Peyer's patch (tissue), 4 donors: ENCODE measurements at regions not wholly inside any gene's neighbourhood (a gene's known extent, or its start where the extent isn't known, plus 50 kb on each side); places are given as distances from the start of the nearest gene placed in this dataset.
"Not testable (repeated sequence)": the region's sequence is repeated elsewhere in the genome, so short reads cannot be mapped to it uniquely, and the experiment has no call there.

Experiments
- DNase-seq, 3 donors: peaks; one replicate each; pipeline ENCODE4 v3.0.0-alpha.2; 2017 to 2019
- H3K27ac ChIP-seq, 4 donors: fragments of 200-600 bp; sonication (generic); one replicate each; pipeline ENCODE4 v1.5.1; 2016 to 2019
- H3K27me3 ChIP-seq, 2 donors: fragments of 200-600 bp; sonication (generic); one replicate each; pipeline ENCODE4 v1.5.1; 2019
- H3K36me3 ChIP-seq, 3 donors: fragments of 200-600 bp; sonication (generic); one replicate each; pipeline ENCODE4 v1.5.1; 2016 to 2019
- H3K4me1 ChIP-seq, 4 donors: fragments of 200-600 bp; sonication (generic); one replicate each; pipeline ENCODE4 v1.5.1; 2016 to 2019
- H3K4me3 ChIP-seq, 4 donors: fragments of 200-600 bp; sonication (generic); 1 replicate in 3 of 4; 2 replicates in 1 of 4; pipeline ENCODE4 v1.5.1; 2016 to 2019; ENCODE audit warnings: mild to moderate bottlenecking in 1 of 4
- H3K9me3 ChIP-seq, 4 donors: fragments of 200-600 bp; sonication (generic); one replicate each; pipeline ENCODE4 v1.5.1; 2016 to 2019; ENCODE audit warnings: mild to moderate bottlenecking in 1 of 4
- CTCF ChIP-seq, 6 experiments: fragments of 450-650 bp in 4 of 6; fragments of 200-600 bp in 2 of 6; sonication (generic) in 1 of 6; IDR thresholded peaks; one replicate each; pipeline ENCODE4 v1.5.1; 2017 to 2019; ENCODE audit warnings: antibody characterized with exemption in 6 of 6, mild to moderate bottlenecking in 3 of 6, moderate library complexity in 1 of 6
- POLR2A ChIP-seq, 2 donors: fragments of 450-650 bp; IDR thresholded peaks; one replicate each; pipeline ENCODE4 v1.5.1; 2017; ENCODE audit warnings: antibody characterized with exemption in 2 of 2, mild to moderate bottlenecking in 2 of 2, moderate library complexity in 2 of 2

GRCh38 chr1:60949154-60949825 lies 133.1 kb upstream of the NFIA start:
- TF ChIP-seq CTCF (IDR thresholded peaks at IDR 0.05) (no peak), POLR2A (IDR thresholded peaks at IDR 0.05) (no peak)
- no peak for DNase-seq
- H3K27me3 ChIP-seq = no peaks in the 10 kb centered on the region

GRCh38 chr1:60948486-60948885 lies 133.9 kb upstream of the NFIA start:
- no peak for DNase-seq
- Histone ChIP-seq H3K27ac (no peak overlapping the region), H3K4me3 (no peak overlapping the region), H3K27me3 (no peaks in the 10 kb centered on the region), H3K36me3 (no peaks in the 10 kb centered on the region), H3K4me1 (no peaks in the 10 kb centered on the region), H3K9me3 (no peaks in the 10 kb centered on the region)
- TF ChIP-seq CTCF (IDR thresholded peaks at IDR 0.05) (no peak), POLR2A (IDR thresholded peaks at IDR 0.05) (no peak)

More at GRCh38 chr1:60949154-60949825, 133.1 kb upstream of the NFIA start:
- Histone ChIP-seq H3K4me3 (no peak overlapping the region), H3K9me3 (no peaks in the 10 kb centered on the region), H3K27ac (no peak overlapping the region), H3K36me3 (no peaks in the 10 kb centered on the region), H3K4me1 (no peaks in the 10 kb centered on the region)

- Histone ChIP-seq H3K27me3 (no peaks in the 10 kb centered on the region), H3K4me3 (no peak overlapping the region), H3K27ac (no peak overlapping the region), H3K4me1 (no peaks in the 10 kb centered on the region), H3K36me3 (no peaks in the 10 kb centered on the region), H3K9me3 (no peaks in the 10 kb centered on the region)
- no peak for DNase-seq
- no peak for TF ChIP-seq CTCF (IDR thresholded peaks at IDR 0.05)
- no peak for TF ChIP-seq POLR2A (IDR thresholded peaks at IDR 0.05)
Observed at GRCh38 chr1:60947367-60947766, 135.0 kb upstream of the NFIA start.

- DNase-seq = no peak
- TF ChIP-seq CTCF (IDR thresholded peaks at IDR 0.05) (no peak), POLR2A (IDR thresholded peaks at IDR 0.05) (no peak)
- Histone ChIP-seq H3K4me1 (no peaks in the 10 kb centered on the region), H3K27me3 (no peaks in the 10 kb centered on the region), H3K9me3 (no peaks in the 10 kb centered on the region), H3K36me3 (no peaks in the 10 kb centered on the region), H3K4me3 (no peak overlapping the region), H3K27ac (no peak overlapping the region)
Observed at GRCh38 chr1:60942896-60943638, 139.3 kb upstream of the NFIA start.

GRCh38 chr1:60942291-60942690 lies 140.1 kb upstream of the NFIA start:
- TF ChIP-seq POLR2A (IDR thresholded peaks at IDR 0.05) (no peak), CTCF (IDR thresholded peaks at IDR 0.05) (no peak)
- no peaks in the 10 kb centered on the region for H3K36me3 ChIP-seq
- DNase-seq = no peak

GRCh38 chr1:60940685-60941084 lies 141.7 kb upstream of the NFIA start:
- not testable (repeated sequence) for DNase-seq, H3K9me3 ChIP-seq, H3K27me3 ChIP-seq, H3K4me1 ChIP-seq, H3K36me3 ChIP-seq, H3K4me3 ChIP-seq, H3K27ac ChIP-seq

More at GRCh38 chr1:60942291-60942690, 140.1 kb upstream of the NFIA start:
- H3K4me1 ChIP-seq = no peaks in the 10 kb centered on the region
- no peaks in the 10 kb centered on the region for H3K27me3 ChIP-seq
- H3K27ac ChIP-seq = no peak overlapping the region
- H3K9me3 ChIP-seq = no peaks in the 10 kb centered on the region
- no peak overlapping the region for H3K4me3 ChIP-seq
